Uterus (tissue), 2 donors: ENCODE measurements at regions not wholly inside any gene's neighbourhood (a gene's known extent, or its start where the extent isn't known, plus 50 kb on each side); places are given as distances from the start of the nearest gene placed in this dataset.

Experiments
- POLR2A ChIP-seq, 2 donors: fragments of 450-650 bp; IDR thresholded peaks; one replicate each; pipeline ENCODE4 v1.6.1; 2016; ENCODE audit warnings: antibody characterized with exemption in 2 of 2, mild to moderate bottlenecking in 1 of 2, moderate library complexity in 1 of 2
- TF ChIP-seq, protein P1 (sequence below), 4 experiments: fragments of 200-600 bp in 2 of 4; fragments of 450-650 bp in 2 of 4; sonication (generic) in 2 of 4; IDR thresholded peaks; one replicate each; pipeline ENCODE4 v1.5.1; 2016 to 2019; ENCODE audit warnings: antibody characterized with exemption in 4 of 4, mild to moderate bottlenecking in 2 of 4, moderate library complexity in 1 of 4

DNA sequence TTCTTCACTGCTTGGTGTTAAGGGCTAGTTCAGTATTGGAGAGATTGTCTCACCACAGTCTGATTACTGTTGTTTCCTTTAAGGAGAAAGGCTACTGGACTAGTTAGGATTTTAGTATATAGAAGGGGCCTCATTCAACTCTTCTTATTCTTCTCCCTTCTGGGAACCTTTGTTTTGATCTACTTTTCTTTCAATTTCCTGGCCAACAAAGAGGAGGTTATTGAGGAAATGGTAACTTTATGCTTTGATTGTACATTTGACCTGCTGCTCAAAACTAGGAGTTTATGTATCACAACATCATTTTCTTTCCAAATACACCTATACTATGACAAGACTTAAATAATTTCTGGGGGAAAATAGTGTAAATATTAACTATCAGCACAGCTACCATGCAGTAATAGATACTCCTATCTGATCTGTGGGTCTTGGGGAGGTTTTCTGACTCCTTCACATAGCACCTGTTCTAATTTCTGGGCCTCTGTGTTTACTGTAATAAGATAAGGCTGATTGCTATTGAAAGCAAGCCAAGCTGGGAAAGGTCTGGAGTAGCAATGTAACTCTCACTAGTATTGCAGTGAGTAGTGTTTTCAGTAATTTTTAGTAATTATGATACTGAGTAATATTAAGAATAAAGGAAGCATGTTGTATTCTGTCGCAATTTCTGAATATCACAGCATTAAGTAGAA, 395.3 kb downstream of the NUP35 start:
- TF ChIP-seq, protein P1, sequence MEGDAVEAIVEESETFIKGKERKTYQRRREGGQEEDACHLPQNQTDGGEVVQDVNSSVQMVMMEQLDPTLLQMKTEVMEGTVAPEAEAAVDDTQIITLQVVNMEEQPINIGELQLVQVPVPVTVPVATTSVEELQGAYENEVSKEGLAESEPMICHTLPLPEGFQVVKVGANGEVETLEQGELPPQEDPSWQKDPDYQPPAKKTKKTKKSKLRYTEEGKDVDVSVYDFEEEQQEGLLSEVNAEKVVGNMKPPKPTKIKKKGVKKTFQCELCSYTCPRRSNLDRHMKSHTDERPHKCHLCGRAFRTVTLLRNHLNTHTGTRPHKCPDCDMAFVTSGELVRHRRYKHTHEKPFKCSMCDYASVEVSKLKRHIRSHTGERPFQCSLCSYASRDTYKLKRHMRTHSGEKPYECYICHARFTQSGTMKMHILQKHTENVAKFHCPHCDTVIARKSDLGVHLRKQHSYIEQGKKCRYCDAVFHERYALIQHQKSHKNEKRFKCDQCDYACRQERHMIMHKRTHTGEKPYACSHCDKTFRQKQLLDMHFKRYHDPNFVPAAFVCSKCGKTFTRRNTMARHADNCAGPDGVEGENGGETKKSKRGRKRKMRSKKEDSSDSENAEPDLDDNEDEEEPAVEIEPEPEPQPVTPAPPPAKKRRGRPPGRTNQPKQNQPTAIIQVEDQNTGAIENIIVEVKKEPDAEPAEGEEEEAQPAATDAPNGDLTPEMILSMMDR (IDR thresholded peaks at IDR 0.05): no peak
- no peak for TF ChIP-seq POLR2A (IDR thresholded peaks at IDR 0.05)
